22Rv1 (cell line): ENCODE measurements at regions not wholly inside any gene's neighbourhood (a gene's known extent, or its start where the extent isn't known, plus 50 kb on each side); places are given as distances from the start of the nearest gene placed in this dataset.

Source experiments
- H3K27ac ChIP-seq: fragments of 450-650 bp; 2 replicates; pipeline ENCODE4 v1.5.1; 2017
- ZFX ChIP-seq: fragments of 450-650 bp; IDR thresholded peaks from 2 replicates; pipeline ENCODE4 v1.6.1; 2017; ENCODE audit warnings: antibody characterized with exemption, borderline replicate concordance
- TF ChIP-seq, protein P1 (sequence below): fragments of 450-650 bp; IDR thresholded peaks from 2 replicates; pipeline ENCODE4 v1.5.1; 2017; ENCODE audit warnings: mild to moderate bottlenecking

DNA sequence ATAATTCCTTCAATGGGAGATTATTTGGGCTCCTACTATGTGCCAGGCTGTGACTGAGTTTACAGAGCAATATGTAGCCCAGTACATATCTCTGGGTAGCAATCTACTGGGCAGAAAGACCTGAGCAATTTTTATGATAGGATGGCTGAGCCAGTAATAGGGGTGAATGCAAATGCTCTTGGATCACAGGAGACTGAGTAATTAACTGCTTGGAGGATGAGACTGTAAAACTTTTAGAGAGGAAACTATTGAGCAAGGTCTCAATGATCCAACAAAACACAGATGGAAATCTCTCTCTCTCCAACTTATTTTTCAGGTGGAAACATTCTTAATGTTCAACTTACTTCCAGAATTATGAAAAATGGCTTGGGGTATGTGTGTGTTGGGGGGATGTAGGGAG, 402.2 kb downstream of the AEBP2 start:
- no peak overlapping the region for H3K27ac ChIP-seq
- TF ChIP-seq, protein P1, sequence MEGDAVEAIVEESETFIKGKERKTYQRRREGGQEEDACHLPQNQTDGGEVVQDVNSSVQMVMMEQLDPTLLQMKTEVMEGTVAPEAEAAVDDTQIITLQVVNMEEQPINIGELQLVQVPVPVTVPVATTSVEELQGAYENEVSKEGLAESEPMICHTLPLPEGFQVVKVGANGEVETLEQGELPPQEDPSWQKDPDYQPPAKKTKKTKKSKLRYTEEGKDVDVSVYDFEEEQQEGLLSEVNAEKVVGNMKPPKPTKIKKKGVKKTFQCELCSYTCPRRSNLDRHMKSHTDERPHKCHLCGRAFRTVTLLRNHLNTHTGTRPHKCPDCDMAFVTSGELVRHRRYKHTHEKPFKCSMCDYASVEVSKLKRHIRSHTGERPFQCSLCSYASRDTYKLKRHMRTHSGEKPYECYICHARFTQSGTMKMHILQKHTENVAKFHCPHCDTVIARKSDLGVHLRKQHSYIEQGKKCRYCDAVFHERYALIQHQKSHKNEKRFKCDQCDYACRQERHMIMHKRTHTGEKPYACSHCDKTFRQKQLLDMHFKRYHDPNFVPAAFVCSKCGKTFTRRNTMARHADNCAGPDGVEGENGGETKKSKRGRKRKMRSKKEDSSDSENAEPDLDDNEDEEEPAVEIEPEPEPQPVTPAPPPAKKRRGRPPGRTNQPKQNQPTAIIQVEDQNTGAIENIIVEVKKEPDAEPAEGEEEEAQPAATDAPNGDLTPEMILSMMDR: no peak
- TF ChIP-seq ZFX: no peak

DNA sequence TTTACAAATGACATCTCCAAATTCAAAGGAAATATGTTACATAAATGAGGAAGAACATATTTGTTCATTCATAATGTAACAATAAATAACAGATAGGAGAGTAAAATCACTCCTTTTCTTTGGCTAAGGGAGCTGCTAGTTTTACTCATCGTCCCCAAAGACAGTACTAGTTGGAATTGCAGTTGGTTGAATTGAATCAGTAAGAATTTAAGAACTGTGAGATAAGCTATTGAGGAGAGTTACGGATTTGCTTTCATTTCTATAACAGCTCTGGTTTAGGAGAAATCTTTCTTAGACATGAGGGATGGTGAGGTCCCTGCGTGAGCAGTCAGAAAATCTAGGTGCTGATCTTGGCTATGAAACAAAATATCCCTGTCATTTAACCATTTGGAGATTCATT, 402.8 kb downstream of the AEBP2 start:
- TF ChIP-seq, protein P1: no peak
- H3K27ac ChIP-seq: no peak overlapping the region

DNA sequence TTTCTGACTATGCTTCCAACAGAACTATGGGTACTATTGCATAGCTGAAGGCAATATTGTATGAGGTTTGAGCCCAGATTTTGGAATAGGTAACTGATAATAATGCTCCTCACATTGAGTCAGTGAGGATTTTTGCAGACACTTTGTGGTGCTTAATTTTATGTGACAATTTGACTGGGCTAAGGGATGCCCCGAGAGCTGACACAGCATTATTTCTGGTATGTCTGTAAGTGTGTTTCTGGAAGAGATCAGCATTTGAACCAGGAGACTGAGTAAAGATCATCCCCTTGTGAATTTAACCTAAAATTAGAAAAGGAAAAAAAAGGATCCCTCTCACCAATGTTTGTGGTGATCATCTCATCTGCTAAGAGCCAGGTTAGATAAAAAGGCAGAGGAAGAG, 404.9 kb downstream of the AEBP2 start:
- TF ChIP-seq, protein P1: no peak
- no peak for TF ChIP-seq ZFX
- no peak overlapping the region for H3K27ac ChIP-seq

DNA sequence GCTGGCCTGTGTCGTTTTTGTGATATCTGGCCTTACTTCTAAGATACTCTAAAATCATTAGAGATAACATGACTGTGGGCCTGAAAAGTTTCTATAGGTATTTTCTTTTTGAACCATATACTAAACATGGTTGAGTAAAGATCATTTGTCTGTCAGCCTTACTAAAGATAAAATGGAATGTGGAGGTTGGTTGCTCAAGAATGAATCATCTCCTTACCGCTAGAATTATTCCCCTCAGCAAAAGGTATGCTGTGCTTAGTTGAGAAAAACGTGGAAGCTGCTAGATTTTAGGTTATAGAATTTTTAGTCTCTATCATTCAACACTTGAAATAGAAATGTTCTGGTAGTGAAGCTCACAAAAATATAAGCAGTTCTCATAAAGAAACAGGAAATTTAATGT, 407.3 kb downstream of the AEBP2 start:
- TF ChIP-seq ZFX: no peak
- TF ChIP-seq, protein P1: no peak
- H3K27ac ChIP-seq: no peak overlapping the region

DNA sequence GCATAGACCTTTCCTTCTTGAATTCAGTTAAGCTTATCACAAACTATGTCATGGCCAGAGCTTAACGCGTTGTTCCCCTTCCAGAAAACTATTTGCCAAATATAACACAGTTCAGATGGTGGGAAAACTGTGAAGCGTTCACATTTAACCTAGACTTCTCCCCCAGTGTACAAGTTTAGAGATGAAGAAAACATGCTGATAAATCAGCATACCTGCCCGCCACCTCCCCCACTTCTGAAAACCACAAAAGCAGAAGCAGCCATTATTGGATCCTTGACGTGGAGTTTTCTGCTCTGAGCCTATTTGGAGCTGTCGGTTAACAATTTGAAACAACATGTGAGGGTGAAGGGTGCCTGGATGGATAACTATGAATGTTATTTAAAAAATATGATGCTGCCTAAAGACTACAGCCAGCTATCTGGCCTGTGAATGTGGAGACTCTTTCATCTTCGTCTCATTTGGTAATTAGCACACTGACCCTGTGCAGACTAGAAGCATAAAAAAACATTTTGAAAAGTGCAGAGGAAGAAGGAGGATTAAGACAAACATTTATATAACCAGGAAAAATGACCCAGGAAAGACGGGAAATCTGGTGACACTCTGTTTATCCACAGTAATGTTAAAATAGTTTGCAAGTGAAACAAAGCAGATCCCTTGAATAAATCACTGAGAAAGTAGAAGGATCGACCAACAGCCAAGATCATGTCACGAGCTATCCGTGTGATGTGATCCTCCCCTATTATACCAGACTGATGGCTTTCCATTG, 408.2 kb downstream of the AEBP2 start:
- no peak overlapping the region for H3K27ac ChIP-seq
- TF ChIP-seq ZFX: no peak
- TF ChIP-seq, protein P1: no peak

GRCh38 chr12:19848421-19848820, 409.1 kb downstream of the AEBP2 start:
- H3K27ac ChIP-seq: no peak overlapping the region
- no peak for TF ChIP-seq ZFX
- TF ChIP-seq, protein P1: no peak

- H3K27ac ChIP-seq: no peak overlapping the region
- TF ChIP-seq ZFX: no peak
- TF ChIP-seq, protein P1: no peak
These were observed 409.9 kb downstream of the AEBP2 start for GRCh38 chr12:19849208-19849607.
